ENCODE measurements at regions not wholly inside any gene's neighbourhood (a gene's known extent, or its start where the extent isn't known, plus 50 kb on each side); places are given as distances from the start of the nearest gene placed in this dataset.
"Not testable (repeated sequence)": the region's sequence is repeated elsewhere in the genome, so short reads cannot be mapped to it uniquely, and the experiment has no call there.

DNA sequence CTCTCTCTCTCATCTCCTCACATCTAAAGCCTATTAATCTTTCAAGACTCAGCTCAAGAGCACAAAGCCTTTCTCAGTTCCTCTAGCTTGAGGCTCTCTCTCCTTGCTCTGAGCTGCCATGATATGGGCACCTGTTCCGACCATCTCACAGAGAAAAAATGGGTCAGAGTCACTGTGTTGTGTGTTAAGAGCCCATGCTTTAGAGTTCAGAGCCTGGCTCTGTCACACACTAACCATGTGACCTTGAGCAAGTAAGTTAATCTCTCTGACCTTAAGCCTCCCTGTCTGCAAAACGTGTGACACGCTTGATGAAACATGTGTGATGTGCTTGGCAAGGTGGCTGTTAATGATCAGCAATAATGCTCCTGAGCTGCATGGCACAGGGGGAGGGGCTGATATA lies 245.2 kb downstream of the DLEU7 start:
- no peak for DNase-seq

DNA sequence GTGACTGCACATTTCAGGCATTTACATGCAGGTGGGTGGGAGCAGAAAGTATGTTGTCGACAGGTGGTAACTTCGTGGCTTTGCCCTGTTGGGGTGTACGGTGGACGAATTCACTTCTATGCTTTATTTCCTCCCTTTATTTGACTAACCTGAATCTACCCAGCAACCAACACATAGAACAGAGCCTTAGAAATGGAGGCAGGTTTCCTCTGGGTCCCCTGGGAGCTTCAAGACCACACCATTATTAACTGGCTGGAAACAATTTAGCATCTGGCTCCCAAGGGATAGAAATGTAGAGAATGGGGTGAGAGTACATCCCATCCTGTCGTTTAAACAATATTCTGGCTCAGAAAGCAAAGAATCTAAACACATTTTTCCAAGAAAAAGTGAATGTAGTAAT lies 244.4 kb downstream of the DLEU7 start:
- DNase-seq: no peak

DNA sequence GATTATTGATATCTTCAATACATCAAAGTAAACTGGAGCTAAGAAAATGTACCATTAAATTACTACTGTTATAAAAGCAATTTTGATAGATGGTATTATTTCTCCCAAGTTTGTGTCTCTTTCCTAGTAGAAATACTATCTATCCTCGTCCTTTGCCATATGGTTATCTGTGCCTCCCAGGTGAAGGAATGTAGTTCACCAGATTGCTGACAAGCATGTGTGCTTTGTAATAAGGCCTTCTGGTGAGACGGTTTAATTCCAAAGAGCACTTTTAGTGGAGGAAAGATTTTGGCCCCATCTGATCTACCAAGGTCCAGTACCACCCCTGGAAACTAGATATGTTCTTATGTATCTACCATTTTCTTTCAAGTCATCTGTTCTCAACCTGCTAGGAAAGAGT lies 243.6 kb downstream of the DLEU7 start:
- no peak for DNase-seq

DNA sequence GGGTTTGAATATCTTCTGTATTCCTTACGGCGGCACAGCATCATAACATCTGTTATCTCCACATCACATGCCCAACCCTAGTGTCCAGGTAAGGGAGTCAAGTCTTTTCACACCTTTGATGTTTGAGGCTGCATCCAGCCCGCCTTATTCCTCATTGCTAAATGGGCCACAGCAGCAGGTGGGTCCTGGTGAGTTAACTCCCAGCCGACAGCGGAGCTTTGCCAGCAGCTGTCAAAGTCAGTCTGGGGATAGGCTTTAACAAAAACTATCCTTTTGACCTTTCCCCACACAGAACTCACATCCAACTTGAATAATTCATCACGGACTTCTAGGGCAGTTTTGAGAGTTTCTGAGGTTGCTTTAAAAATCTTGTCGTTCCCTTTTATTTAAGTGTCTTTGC lies 235.1 kb downstream of the DLEU7 start:
- peak in 2 of 3 donors; percentile 62 to 70 for DNase-seq

DNA sequence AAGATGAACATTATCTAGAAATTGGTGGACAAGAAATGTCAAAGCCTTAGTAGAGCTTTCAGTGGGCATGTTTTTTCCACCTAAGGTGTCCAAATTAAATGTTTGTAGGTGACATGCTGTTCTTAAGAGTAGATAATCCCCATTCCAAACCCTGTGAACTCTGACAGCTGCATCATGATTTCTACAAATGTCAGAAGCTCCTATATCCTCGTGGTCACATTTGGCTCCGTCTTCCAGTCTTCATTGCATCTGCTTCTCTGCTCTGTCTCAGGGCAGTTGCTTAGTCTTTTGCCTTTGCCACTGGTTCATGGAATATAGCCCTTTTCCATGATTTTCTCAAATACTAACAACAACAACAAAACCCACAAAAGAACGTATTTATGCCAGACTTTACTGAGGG lies 234.5 kb downstream of the DLEU7 start:
- no peak for DNase-seq

DNA sequence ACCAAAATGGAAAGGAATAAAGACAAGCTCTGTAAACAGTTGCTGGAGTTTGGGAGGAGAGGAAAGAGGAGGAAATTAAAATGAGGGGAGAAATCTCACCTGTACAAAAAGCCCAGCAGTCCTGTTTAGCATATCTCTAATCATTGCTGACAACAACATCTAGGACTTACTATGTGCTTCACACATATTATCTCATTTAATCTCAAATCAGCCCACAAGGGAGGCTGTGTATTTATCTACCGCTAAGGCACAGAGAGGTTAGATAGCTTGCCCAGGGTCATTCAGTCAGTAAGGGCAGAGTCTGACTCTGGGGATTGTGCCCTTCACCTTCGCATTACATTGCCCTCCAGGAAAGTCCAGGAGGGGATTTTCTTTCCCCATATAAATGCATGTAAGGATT lies 233.3 kb downstream of the DLEU7 start:
- DNase-seq: no peak

DNA sequence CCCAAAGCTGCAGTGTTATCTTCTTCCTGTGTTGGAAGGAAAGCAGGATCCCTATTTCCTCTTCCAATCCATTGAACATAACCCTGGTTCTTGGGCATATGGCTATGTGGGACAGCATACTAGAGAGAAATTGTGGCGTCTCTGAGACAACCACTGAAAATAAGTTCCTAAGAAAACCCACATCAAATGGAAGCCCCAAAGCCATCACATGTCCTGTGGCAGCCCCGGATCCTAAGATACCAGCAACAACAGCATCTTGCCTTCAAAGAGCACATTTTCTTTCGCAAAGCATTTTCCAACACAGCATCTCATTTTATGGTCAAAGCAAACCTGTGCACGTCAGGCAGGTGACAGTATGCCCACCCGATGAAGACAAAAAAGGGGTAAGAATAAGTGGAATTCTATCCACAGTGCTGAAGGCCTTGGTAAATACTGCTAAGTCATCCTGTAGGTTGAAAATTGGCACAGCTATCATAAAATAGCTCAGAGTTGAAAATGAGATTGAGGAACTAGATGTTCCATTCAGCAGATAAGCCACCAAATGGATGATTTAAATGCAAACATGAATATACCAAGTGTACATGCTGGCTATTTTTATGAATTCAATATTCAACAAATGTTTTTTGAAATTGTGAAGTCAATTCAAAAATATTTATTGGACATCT lies 232.2 kb downstream of the DLEU7 start:
- no peak for DNase-seq

DNA sequence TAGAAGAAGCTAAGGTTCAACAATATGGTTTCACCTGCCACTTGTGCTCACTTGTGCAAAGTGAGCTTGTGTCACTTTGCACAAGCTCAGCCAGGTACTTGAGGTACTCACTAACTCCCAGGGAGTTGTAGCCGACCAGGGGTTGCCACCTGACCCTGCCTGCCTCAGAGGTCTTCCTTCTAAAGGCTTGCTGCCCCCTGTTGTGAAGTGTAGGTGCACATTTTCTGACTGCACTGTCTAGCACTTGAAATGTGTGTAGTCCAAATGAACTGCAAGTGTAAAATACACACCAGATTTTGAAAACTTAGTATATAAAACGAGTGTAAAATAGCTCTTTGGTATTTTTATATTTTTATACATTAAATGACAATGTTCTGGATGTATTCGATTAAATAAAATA lies 230.8 kb downstream of the DLEU7 start:
- DNase-seq: no peak

DNA sequence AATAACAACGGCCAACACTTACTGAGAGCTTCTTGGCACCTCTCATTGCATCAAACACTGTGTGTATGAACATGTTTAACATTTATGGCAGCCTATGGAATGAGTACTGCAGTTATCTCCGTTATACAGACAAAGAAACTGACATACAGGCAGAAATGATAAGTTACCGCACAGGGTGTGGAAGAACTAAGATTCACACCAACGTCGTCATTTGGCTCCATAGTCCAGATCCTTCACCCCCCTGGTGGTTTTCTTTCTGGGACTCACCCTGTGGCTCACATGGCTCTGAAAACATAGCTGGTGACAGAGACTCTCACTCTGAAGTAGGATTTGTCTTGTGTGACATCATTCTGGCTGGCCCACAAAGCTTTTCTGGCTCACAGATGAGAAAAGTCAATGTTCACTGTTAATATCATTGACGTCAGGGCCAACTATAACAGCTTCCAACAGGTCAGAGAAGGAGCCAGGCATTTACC lies 230.1 kb downstream of the DLEU7 start:
- DNase-seq: peak in 1 of 3 donors; percentile 75

DNA sequence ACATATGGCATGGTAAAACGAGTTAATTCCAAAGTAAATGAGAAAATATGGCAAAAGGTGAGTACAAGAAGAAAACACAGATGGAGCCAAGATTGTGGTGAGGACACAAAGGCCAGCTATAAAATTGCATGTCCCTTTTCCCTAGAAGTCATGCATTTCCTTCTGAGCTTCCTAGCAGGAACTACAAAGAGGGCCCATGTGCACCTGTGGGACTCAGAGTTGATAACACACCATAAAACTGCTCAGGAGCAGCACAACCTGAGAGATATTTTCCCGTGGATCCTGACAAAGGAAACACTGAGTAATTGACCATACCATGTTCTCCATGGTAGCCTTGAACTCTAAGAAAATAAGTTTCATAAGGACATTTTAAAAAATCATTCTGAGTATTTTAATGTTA lies 228.3 kb downstream of the DLEU7 start:
- DNase-seq: no peak

DNA sequence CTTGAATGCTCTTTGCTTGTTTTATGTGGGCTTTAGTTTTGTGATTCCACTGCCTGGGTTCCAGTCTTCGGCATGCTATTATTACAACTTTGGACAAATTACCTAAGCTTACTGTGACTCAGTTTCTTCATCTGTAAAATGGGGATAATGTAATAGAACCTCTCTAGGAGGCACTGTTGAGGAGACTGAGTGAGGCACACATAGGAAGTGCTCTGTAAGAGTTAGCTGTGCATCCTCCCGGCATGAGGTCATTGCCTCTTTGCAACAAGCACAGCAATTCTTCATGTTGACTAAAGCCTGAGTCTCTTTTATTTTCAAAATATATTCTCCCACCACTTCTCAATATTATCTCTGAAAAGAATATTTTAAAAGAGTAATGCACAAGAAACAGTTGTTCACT lies 227.4 kb downstream of the DLEU7 start:
- no peak for DNase-seq

DNA sequence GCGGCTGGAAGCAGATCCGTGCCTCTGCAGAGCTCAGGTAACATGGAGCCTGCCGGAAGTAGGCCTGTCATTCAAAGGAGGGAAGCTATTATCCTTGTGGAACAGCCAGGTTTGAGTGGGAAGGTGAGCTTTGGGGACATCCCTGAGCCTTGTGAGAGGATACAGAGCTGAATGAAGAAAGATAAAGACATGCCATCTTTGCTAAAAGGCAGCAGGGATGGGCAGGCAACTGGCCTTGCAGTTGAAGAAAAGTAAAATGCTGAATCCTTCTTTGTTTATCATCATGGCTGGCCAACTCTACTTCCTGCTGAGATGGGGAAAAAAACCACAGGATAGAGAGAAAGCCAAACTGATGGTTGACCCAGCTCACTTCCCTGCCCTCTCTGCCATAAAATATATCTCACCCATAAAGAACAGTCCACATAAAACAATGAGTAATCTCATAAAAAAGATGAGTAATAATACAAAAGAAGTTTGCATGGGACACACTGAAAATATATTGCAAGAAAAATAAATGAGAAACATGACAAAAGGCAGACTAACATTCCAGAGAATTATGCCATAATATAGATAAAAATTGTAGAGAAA lies 226.3 kb downstream of the DLEU7 start:
- peak in 1 of 3 donors; percentile 79 for DNase-seq

DNA sequence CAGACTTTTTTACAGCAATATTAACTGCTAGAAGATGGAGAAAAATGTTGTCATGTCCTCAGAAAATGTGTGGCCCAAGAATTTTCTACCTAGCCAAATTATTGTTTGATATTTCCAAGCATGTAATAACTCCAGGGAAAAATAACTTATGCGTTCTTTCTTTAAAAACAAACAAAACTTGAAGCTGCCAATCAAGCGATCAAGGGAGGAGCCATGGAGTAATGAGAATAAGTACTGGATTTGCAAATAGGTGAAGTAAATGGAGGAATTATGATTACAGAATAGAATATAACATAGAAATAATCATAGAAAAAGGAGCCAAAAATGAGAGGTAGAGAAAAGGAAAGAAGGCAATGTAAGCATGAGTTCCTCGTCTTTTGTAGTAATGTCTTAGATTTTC lies 225.3 kb downstream of the DLEU7 start:
- DNase-seq: no peak

DNA sequence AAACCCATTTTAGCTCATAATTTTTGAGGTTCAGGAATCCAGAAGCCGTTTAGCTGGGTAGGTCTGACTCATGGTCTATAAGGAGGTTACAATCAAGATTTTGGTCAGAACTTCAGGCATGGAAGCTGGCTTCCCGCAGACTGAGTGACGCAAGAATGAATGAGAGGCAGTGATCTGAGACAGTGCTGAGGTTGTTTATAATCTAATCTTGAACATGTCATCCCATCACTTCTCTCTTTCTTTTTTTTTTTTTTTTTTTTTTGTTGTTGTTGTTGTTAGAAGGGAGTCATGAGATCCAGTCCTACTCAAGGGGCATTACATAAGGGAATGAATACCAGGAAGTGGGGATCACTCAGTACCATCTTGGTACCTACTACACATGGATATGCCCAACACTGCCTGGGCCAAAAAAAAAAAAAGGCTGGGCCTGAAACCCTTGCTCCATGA lies 217.4 kb downstream of the DLEU7 start:
- DNase-seq: peak in 1 of 3 donors; percentile 52

DNA sequence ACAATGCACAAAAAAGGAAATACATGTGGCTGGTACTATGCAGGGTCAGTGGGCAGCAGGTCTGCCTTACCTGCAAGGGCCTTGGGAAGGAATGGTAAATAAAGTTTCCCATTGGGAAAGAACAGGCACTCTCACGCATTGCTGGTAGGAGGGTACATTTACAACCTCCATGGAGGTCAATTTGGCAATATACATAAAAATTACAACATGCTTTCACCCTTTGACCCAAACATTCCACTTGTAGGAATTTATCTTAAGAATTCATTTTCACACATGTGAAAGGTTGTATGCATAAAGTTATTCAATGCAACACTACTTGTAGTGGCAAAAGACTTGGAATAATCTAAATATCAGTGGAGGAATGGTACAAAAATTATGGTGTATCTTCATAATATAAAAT lies 216.4 kb downstream of the DLEU7 start:
- DNase-seq: no peak

DNA sequence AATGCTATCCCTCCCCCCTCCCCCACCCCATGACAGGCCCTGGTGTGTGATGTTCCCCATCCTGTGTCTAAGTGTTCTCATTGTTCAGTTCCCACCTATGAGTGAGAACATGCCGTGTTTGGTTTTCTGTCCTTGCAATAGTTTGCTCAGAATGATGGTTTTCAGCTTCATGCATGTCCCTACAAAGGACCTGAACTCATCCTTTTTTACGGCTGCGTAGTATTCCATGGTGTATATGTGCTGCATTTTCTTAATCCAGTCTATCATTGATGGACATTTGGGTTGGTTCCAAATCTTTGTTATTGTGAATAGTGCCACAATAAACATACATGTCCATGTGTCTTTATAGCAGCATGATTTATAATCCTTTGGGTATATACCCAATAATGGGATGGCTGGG lies 215.0 kb downstream of the DLEU7 start:
- not testable (repeated sequence) for DNase-seq

DNA sequence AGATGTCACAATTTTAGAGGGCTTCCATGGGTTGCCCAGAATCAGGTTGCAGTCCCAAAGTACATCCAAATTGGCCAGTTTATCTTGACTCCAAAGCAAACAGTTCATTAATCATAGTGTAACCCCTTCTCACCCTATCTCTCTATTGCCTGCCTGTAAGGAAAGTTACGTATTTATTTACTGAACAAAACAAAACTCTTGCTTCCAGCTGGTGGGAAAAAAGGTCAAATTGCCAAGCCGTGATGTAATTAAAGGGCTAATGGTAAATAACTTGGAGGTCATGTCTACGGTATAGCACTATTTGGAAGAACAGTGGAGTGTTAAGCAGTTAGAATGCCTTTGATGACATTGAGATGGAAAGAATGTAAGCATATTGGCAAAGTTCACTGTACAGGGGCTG lies 214.0 kb downstream of the DLEU7 start:
- peak in 1 of 3 donors; percentile 45 for DNase-seq

DNA sequence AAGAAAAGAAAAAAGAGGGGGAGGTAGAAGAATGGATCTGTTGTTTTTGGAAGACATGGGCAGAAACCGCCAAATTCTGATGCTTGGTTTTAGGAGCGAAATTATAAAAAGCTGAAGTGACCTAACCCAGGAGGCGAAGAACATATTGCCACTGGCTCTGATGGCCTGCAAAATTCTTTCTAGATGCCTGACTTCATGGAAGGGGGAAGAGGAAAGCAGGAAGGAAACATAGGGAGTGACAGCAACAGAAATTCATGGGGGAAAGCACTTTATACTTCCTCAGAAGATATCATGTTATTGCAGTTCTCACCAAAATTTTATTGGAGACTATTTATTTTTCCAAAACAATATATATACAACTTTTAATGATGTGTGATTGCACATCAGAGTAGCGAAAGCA lies 213.5 kb downstream of the DLEU7 start:
- peak in 1 of 3 donors; percentile 30 for DNase-seq

DNA sequence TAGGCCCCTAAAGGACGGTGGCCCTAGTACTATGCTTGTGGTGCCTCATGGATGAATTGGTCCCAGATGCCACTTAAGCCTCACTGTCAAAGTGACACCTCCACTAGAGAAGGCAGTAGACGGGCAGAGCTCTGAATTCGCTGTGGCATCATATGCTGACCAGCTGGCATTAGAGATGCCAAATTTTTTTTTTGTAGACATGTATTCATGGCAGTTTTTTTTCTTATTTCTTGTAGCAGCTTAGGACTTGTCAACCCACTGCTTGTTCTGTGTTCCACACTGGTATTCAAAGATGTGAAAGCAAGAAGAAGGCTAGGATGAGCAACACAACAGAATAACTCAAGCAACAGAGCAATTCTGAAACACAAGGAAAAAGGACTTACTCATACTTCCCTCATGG lies 212.5 kb downstream of the DLEU7 start:
- no peak for DNase-seq

DNA sequence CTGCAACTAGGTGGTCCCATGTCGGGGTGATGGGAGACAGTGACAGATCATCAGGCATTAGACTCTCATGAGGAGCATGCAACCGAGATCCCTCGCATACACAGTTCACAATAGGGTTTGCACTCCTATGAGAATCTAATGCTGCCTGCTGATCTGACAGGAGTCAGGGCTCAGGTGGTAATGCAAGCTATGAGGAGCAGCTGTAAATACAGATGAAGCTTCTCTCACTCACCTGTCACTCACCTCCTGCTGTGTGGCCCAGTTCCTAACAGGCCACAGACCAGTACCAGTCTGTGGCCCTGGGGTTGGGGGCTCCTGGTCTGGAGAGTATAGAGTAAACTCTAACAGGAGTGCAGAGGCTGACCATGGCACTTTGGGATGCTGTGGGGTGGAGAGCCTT lies 209.2 kb downstream of the DLEU7 start:
- DNase-seq: no peak

DNA sequence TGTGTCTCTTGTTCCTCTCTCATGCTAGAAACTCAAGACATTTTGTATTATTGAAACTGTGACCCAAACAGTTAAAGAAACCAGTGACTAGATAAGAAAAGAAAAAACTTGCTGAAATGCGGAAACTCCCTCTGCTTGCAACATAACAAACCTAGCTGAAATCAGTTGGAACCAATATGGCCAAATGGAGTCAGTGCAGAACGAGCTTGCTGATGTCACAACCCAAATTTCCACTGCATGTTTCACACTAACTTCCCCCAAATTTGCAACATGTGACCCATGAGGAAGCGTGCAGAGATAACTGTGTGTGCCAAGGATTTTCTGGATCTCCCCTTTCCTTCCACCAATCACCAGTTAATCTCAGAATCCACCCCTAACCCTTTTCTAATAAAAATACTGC lies 208.0 kb downstream of the DLEU7 start:
- DNase-seq: peak in 2 of 3 donors; percentile 39 to 63

DNA sequence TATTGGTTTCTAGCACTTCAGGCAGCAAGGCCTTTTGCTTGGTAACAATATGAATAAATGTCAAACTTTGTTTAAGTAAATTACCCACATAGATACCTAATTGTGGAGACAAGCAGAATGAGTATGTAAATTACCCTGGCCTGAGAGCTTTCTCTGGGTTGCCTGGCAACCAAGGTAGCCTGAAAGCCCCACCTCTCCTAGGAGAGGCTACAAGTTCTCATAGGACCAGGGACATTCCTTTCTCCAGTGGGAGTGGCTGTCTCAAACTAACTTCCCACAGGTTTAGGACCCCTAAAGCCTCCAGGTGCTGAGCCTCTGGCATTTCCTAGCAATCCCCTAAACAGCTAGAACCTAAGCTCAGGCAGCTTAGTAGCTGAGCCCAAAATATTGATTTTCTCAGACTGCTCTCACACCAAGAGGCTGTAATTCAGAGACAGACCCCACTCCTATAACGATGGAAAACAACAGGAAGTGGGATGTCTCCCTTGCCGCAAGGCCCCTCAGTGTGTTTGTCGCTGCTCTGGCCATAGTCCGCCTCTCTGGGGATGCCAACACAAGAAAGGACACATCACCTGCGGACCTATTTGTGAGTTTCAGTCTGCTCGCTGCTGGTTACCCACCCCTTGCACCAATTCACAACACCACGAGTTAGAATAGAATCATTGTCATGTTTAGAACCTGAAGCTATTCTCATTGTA lies 207.3 kb downstream of the DLEU7 start:
- DNase-seq: no peak

DNA sequence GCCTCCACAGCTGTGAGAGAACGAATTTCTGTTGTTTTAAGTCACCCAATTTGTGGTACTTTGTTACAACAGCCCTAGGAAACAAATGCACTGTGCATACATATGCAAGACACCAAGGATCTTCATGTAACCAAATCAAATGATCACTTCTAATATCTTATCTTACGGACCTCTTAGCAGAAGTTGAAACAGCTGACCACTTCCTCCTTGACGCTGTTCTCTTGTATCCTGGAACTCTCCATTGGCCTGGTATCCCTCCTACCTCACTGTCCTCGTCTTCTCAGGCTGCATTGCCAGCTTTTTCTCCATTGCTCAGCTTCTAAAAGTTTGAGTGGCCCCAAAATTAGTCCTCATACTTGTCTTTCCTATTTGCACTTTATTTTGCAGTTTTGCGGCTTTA lies 200.4 kb downstream of the DLEU7 start:
- no peak for DNase-seq

All from muscle of back (tissue), 3 donors.